ENCODE measurements at regions not wholly inside any gene's neighbourhood (a gene's known extent, or its start where the extent isn't known, plus 50 kb on each side); places are given as distances from the start of the nearest gene placed in this dataset.
"Not testable (repeated sequence)": the region's sequence is repeated elsewhere in the genome, so short reads cannot be mapped to it uniquely, and the experiment has no call there.

- DNase-seq (ENCODE audit: low read depth) = no peak
These were observed 183.6 kb upstream of the TNC start for GRCh38 chr9:115301581-115301980.

GRCh38 chr9:115305543-115305942, 187.6 kb upstream of the TNC start:
- DNase-seq (ENCODE audit: low read depth) = no peak

GRCh38 chr9:115306865-115307264, 188.9 kb upstream of the TNC start:
- no peak for DNase-seq (ENCODE audit: low read depth)

- DNase-seq (ENCODE audit: low read depth) = no peak
These were observed 195.6 kb upstream of the TNC start for GRCh38 chr9:115313545-115313944.

- DNase-seq (ENCODE audit: low read depth) = no peak
These were observed 208.5 kb upstream of the TNC start for GRCh38 chr9:115326461-115326860.

GRCh38 chr9:115327436-115328122, 209.6 kb upstream of the TNC start:
- no peak for DNase-seq (ENCODE audit: low read depth)

- peak; percentile 63 for DNase-seq (ENCODE audit: low read depth)
These were observed 210.3 kb upstream of the TNC start for GRCh38 chr9:115328228-115328627.

- DNase-seq (ENCODE audit: low read depth) = no peak
These were observed 210.7 kb upstream of the TNC start for GRCh38 chr9:115328677-115329076.

- DNase-seq (ENCODE audit: low read depth) = peak; percentile 6
These were observed 215.5 kb upstream of the TNC start for GRCh38 chr9:115333277-115334070.

- DNase-seq (ENCODE audit: low read depth) = no peak
These were observed 217.5 kb upstream of the TNC start for GRCh38 chr9:115335439-115335838.

- DNase-seq (ENCODE audit: low read depth) = no peak
These were observed 222.4 kb upstream of the TNC start for GRCh38 chr9:115340314-115340713.

GRCh38 chr9:115341426-115341825, 223.5 kb upstream of the TNC start:
- DNase-seq (ENCODE audit: low read depth) = no peak

GRCh38 chr9:115347776-115348175, 229.8 kb upstream of the TNC start:
- not testable (repeated sequence) for DNase-seq (ENCODE audit: low read depth)

GRCh38 chr9:115348936-115349335, 231.0 kb upstream of the TNC start:
- DNase-seq (ENCODE audit: low read depth) = not testable (repeated sequence)

- DNase-seq (ENCODE audit: low read depth) = no peak
These were observed 231.6 kb upstream of the TNC start for GRCh38 chr9:115349542-115349941.

GRCh38 chr9:115350548-115350947, 232.6 kb upstream of the TNC start:
- DNase-seq (ENCODE audit: low read depth) = peak; percentile 20

- peak; percentile 51 for DNase-seq (ENCODE audit: low read depth)
These were observed 235.7 kb upstream of the TNC start for GRCh38 chr9:115353681-115354080.

GRCh38 chr9:115357821-115358220, 239.9 kb upstream of the TNC start:
- no peak for DNase-seq (ENCODE audit: low read depth)

- no peak for DNase-seq (ENCODE audit: low read depth)
These were observed 241.2 kb upstream of the TNC start for GRCh38 chr9:115359017-115359780.

GRCh38 chr9:115360122-115360521, 242.2 kb upstream of the TNC start:
- DNase-seq (ENCODE audit: low read depth) = no peak

GRCh38 chr9:115362101-115362500, 244.1 kb upstream of the TNC start:
- no peak for DNase-seq (ENCODE audit: low read depth)

- no peak for DNase-seq (ENCODE audit: low read depth)
These were observed 244.7 kb upstream of the TNC start for GRCh38 chr9:115362640-115363039.

GRCh38 chr9:115364991-115365390, 247.0 kb upstream of the TNC start:
- DNase-seq (ENCODE audit: low read depth) = no peak
